H1 (cell line): ENCODE measurements at regions not wholly inside any gene's neighbourhood (a gene's known extent, or its start where the extent isn't known, plus 50 kb on each side); places are given as distances from the start of the nearest gene placed in this dataset.
A peak's percentile ranks its signal among the peaks of the same experiment; 100 is the strongest.

Experiments used
- ASH2L ChIP-seq: fragments of 200-600, 300-600 bp; sonication (generic); IDR thresholded peaks from one replicate; pipeline ENCODE4 v1.7.1; 2017; ENCODE audit warnings: low read length
- CREB1 ChIP-seq: IDR thresholded peaks from 2 replicates; pipeline ENCODE4 v1.6.1; 2012; ENCODE audit warnings: inconsistent platforms
- CTCF ChIP-seq, 3 experiments: IDR thresholded peaks; 1 replicate in 2 of 3; 2 replicates in 1 of 3; pipeline versions ENCODE4 v1.5.1 to v1.6.1; 2011; ENCODE audit warnings: low read length in 3 of 3, mild to moderate bottlenecking in 3 of 3, inconsistent platforms in 2 of 3, low read depth in 1 of 3, moderate library complexity in 1 of 3; ENCODE audit not compliant: insufficient read depth in 1 of 3; ENCODE audit errors: control extremely low read depth in 1 of 3
- JUND ChIP-seq: IDR thresholded peaks from 2 replicates; pipeline ENCODE4 v1.6.1; 2011; ENCODE audit warnings: mild to moderate bottlenecking, improper control_type of control experiment, low read length
- POLR2A ChIP-seq, 2 experiments: IDR thresholded peaks; 1 replicate in 1 of 2; 2 replicates in 1 of 2; pipeline ENCODE4 v1.6.1; 2011; ENCODE audit warnings: low read depth in 2 of 2, low read length in 2 of 2, mild to moderate bottlenecking in 2 of 2; ENCODE audit errors: control extremely low read depth in 1 of 2
- SP1 ChIP-seq: IDR thresholded peaks from 2 replicates; pipeline ENCODE4 v1.6.1; 2011; ENCODE audit warnings: low read depth, low read length
- SRF ChIP-seq: IDR thresholded peaks from 2 replicates; pipeline ENCODE4 v1.6.1; 2011; ENCODE audit warnings: mild to moderate bottlenecking, low read depth, low read length, moderate library complexity

- TF ChIP-seq POLR2A (IDR thresholded peaks at IDR 0.05; ENCODE audit: control extremely low read depth in 1 of 2, low read depth in 2 of 2, low read length in 2 of 2): no peak
- no peak for TF ChIP-seq JUND
- TF ChIP-seq ASH2L: no peak
- 0 out of 2 replicates have a peak, but pooled peaks have one; percentile 20 for TF ChIP-seq SP1
- no peak for TF ChIP-seq CTCF (IDR thresholded peaks at IDR 0.05; ENCODE audit: control extremely low read depth in 1 of 3, insufficient read depth in 1 of 3, low read depth in 1 of 3, low read length in 3 of 3)
- no peak for TF ChIP-seq SRF
- TF ChIP-seq CREB1: no peak
These were observed 163.1 kb upstream of the MPPED2 start for GRCh38 chr11:30749268-30749667.
